Central memory CD8-positive, alpha-beta T cell (primary cell): ENCODE measurements at regions not wholly inside any gene's neighbourhood (a gene's known extent, or its start where the extent isn't known, plus 50 kb on each side); places are given as distances from the start of the nearest gene placed in this dataset.

Source experiments
- ATAC-seq: fragments of 150-1000 bp; cut with Tn5 transposase; replicated peaks from 2 replicates; pipeline ENCODE4 v1.10.0; 2022; ENCODE audit warnings: mild to moderate bottlenecking, moderate FRiP score, moderate number of reproducible peaks; ENCODE audit not compliant: poor library complexity, severe bottlenecking; ENCODE audit errors: extremely low read depth
- DNase-seq, 2 donors: peaks; one replicate each; pipeline ENCODE4 v3.0.0; 2021; ENCODE audit warnings: low spot score in 2 of 2
- H3K27ac Mint-ChIP-seq: one replicate; pipeline ENCODE4 v1.8.0; 2022; ENCODE audit warnings: low read depth, mild to moderate bottlenecking, moderate library complexity, mixed read lengths
- H3K27me3 Mint-ChIP-seq: one replicate; pipeline ENCODE4 v1.8.0; 2022; ENCODE audit warnings: mixed read lengths
- H3K36me3 Mint-ChIP-seq: one replicate; pipeline ENCODE4 v1.8.0; 2022; ENCODE audit warnings: mild to moderate bottlenecking, moderate library complexity, mixed read lengths; ENCODE audit not compliant: insufficient read depth
- H3K4me1 Mint-ChIP-seq: one replicate; pipeline ENCODE4 v1.8.0; 2022; ENCODE audit warnings: mixed read lengths
- H3K4me3 Mint-ChIP-seq: one replicate; pipeline ENCODE4 v1.8.0; 2022; ENCODE audit warnings: mild to moderate bottlenecking, moderate library complexity, mixed read lengths
- H3K9me3 Mint-ChIP-seq: one replicate; pipeline ENCODE4 v1.8.0; 2022; ENCODE audit warnings: mixed read lengths

DNA sequence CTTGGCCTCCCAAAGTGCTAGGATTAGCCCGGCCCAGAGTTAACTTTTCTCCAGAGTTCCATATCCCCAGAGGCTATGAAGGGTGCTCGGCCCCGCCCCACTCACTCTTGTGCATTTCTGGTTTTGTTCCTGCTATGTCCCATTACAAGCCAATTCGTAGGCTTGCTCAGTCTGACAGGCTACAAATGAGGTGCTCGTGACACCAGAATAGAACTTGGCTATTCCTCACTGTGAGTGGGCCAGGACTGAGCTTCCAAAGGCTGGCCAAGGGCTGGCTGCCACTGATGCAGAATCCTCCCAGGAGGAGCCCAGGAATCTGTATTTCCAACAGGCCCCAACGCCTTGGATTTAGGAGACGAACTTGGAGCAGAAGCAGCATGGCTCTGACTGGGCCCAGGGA lies 282.7 kb upstream of the C2CD4B start:
- H3K9me3 Mint-ChIP-seq, result no peaks in the 10 kb centered on the region
- no peak for ATAC-seq
- no peaks in the 10 kb centered on the region for H3K36me3 Mint-ChIP-seq
- H3K27ac Mint-ChIP-seq, result no peak overlapping the region
- no peaks in the 10 kb centered on the region for H3K4me1 Mint-ChIP-seq
- no peak overlapping the region for H3K4me3 Mint-ChIP-seq
- H3K27me3 Mint-ChIP-seq, result peaks cover 33% of the 10 kb centered on the region
- DNase-seq, result no peak

DNA sequence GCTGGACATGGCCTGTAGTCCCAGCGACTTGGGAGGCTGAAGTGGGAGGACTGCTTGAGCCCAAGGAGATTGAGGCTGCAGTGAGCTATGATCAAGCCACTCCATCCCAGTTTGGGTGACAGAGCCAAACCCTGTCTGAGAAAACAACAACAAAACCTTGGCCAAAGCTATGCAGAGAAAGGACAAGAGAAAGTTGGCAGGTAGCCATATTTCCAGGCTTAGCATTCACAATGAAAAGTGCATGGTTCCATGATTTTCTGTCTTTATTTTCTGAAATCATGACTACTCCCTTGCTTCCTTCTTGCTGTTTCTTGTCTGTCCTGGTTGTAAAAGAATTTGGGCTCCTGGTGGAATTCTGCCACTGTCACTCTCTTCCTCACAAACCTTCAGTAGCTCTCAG lies 284.6 kb upstream of the C2CD4B start:
- Mint-ChIP-seq H3K4me1 (no peaks in the 10 kb centered on the region), H3K4me3 (no peak overlapping the region), H3K27ac (no peak overlapping the region), H3K27me3 (peaks cover 37% of the 10 kb centered on the region), H3K36me3 (no peaks in the 10 kb centered on the region), H3K9me3 (no peaks in the 10 kb centered on the region)
- DNase-seq (no peak), ATAC-seq (no peak)

DNA sequence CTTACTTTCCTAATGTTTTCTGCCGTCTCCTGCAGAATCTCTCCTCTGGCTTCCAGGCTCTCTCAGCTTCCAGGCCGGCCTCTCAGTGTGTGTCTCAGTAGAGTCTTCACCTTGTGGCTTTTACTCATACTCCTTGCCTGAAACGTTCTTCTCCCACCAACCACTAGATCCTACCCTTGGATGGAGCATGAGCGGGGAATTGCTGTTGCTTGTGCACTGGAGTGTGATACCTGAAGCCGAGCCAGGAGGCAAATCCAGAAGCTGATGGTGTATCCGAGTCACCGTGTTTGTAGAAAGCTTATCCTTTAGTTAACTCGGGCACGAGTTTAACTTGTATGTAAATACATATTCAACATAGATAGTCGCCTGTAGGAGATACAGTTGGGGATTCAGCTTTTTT lies 285.0 kb upstream of the C2CD4B start:
- Mint-ChIP-seq H3K4me3 (no peak overlapping the region), H3K27ac (no peak overlapping the region)

DNA sequence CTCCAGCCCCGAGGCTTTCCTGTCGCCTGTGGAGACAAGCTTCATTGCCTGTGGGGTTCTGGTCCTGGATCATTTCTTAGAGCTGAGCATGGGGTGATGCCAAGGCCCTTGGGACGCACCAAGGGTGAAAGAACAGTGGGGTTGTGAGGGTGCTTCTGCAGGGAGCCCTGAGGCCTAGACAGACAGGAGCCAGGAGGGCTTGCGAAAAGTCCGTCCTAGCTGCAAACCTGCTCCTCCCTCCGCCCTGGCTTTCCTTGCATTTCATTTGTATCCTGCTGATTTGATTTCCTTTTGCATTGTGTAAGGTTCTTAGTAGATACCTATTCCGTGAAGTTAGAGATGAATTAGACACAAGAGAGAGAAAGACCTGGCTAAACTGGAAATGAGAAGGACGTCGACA lies 286.9 kb upstream of the C2CD4B start:
- Mint-ChIP-seq H3K4me3 (no peak overlapping the region), H3K36me3 (no peaks in the 10 kb centered on the region)
- ATAC-seq, result no peak

More for the DNA sequence above, 285.0 kb upstream of the C2CD4B start:
- no peaks in the 10 kb centered on the region for H3K36me3 Mint-ChIP-seq
- ATAC-seq, result no peak
- H3K4me1 Mint-ChIP-seq, result no peaks in the 10 kb centered on the region
- H3K27me3 Mint-ChIP-seq, result peaks cover 40% of the 10 kb centered on the region
- no peaks in the 10 kb centered on the region for H3K9me3 Mint-ChIP-seq
- DNase-seq, result no peak

DNA sequence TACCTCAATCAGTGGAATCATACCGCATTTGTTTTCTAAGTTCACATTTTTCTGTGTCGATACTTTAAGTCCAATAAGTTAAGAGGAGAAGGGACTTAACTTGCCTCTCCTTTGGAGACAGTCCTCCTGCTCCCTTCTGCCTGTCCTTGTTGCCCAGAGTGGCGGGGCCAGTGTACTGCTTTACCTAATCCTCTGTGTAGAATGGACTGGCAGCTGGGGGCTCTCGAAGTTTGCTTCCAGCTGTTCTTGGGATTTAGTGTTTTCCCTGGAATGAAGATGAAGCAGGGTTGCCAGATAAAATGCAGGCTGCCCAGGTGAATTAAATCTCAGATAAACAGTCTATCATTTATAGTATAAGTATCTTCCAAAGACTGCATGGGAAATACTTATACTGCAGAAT lies 287.6 kb upstream of the C2CD4B start:
- Mint-ChIP-seq H3K4me1 (no peaks in the 10 kb centered on the region), H3K36me3 (no peaks in the 10 kb centered on the region), H3K9me3 (no peaks in the 10 kb centered on the region), H3K27me3 (peaks cover 33% of the 10 kb centered on the region), H3K27ac (no peak overlapping the region), H3K4me3 (no peak overlapping the region)
- DNase-seq (no peak), ATAC-seq (no peak)

More for the DNA sequence above, 286.9 kb upstream of the C2CD4B start:
- DNase-seq, result no peak
- no peak overlapping the region for H3K27ac Mint-ChIP-seq
- no peaks in the 10 kb centered on the region for H3K4me1 Mint-ChIP-seq
- peaks cover 33% of the 10 kb centered on the region for H3K27me3 Mint-ChIP-seq
- H3K9me3 Mint-ChIP-seq, result no peaks in the 10 kb centered on the region

DNA sequence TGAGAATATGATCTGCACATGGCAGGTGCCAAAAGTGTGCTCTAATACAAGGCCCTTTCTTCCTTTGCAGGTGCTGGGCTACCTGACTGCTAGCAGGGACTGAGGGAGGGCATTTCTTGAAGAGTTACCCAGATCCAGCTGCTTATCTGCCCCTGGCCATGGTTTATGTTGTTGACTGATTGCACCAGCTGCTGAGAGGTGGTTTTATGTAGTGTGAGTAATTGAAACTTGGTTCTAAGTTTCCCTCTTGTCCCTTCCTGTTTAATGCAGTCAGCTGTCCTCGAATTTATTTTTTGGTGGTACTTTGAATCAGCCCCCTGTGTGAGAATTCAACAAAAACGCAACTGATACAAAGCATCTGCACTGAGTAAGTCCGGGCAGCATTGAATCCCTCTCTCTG lies 288.3 kb upstream of the C2CD4B start:
- no peaks in the 10 kb centered on the region for H3K36me3 Mint-ChIP-seq
- ATAC-seq, result no peak
- no peak for DNase-seq

DNA sequence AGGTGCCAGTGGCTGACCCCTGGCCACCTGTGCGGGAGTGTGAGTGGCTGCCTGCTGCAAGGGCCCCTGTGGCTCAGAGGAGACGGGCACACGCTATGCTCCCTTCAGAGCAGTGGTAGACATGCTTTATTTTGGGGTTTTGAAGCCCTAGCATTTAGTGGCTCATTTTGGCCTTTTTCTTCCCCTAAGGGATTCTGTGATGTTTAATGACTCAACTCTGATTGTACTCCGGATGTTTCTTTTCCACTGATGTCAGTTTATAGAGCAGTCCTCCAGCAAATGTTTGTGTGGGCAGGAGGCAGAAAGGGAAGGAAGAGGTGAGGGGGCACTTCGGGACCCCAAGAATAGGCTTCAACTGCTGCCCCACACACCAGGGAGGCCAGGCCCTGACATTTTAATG lies 288.9 kb upstream of the C2CD4B start:
- Mint-ChIP-seq H3K27me3 (peaks cover 21% of the 10 kb centered on the region), H3K4me3 (no peak overlapping the region), H3K9me3 (no peaks in the 10 kb centered on the region), H3K4me1 (no peaks in the 10 kb centered on the region), H3K27ac (no peak overlapping the region), H3K36me3 (no peaks in the 10 kb centered on the region)
- ATAC-seq (no peak), DNase-seq (no peak)

More for the DNA sequence above, 288.3 kb upstream of the C2CD4B start:
- Mint-ChIP-seq H3K27ac (no peak overlapping the region), H3K4me3 (no peak overlapping the region), H3K4me1 (no peaks in the 10 kb centered on the region), H3K27me3 (peaks cover 27% of the 10 kb centered on the region), H3K9me3 (no peaks in the 10 kb centered on the region)

DNA sequence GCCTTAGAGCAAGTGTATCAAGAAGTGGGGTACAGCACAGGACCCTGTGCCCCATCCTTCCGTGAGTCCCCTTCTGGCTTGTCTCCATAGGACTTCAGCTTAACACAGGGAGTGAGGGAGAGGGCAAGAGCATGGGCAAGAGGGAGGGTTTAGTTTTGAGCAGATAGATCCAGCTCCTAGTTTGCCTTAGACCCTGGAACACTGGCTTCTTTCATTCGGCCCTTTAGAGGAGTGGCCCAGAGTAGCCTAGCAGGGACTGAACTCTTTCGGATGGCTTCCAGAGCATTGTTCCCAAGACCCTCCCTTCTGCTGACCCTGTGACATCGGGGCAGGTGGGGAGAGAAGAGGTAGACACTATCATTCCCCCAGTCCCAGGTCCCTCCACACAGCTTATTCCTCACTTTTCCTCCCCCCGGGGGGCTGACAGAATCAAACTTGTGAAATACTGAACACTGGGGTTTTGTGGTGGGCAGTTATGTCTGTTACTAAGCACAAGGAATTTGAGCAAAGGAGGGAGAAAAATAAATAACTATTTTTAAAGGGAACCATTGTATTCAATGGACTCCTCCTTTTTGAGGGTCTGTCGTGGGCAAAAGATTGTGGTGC lies 289.6 kb upstream of the C2CD4B start:
- ATAC-seq, result no peak
- Mint-ChIP-seq H3K27ac (no peak overlapping the region), H3K4me1 (no peaks in the 10 kb centered on the region), H3K27me3 (peaks cover 14% of the 10 kb centered on the region), H3K9me3 (no peaks in the 10 kb centered on the region), H3K36me3 (no peaks in the 10 kb centered on the region), H3K4me3 (no peak overlapping the region)
- no peak for DNase-seq

DNA sequence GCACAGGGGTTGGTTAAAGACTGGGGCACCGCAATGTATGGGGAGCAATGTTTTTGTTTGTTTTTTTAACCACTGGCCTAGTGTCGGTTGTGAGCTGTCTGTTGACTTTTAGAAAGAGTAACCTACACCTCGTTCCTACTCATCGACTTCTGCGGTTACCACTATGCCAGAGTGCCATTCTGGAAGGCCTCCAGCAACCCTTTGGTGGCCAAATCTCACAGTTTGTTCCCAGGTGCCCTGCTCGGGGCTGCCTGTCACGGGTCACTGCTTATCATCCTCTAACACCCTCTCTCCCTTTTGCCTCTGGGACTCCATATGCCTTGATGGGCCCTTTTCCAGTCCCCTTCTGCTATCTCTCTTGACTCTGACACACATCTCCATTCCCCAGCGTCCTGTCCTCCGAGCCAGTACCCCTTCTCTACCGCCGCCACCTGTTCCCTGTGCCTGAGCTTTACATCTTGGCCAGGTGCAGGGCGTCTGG lies 290.4 kb upstream of the C2CD4B start:
- Mint-ChIP-seq H3K27me3 (peaks cover 7% of the 10 kb centered on the region), H3K9me3 (no peaks in the 10 kb centered on the region), H3K4me3 (no peak overlapping the region), H3K36me3 (no peaks in the 10 kb centered on the region), H3K27ac (no peak overlapping the region), H3K4me1 (no peaks in the 10 kb centered on the region)
- DNase-seq (no peak), ATAC-seq (no peak)

DNA sequence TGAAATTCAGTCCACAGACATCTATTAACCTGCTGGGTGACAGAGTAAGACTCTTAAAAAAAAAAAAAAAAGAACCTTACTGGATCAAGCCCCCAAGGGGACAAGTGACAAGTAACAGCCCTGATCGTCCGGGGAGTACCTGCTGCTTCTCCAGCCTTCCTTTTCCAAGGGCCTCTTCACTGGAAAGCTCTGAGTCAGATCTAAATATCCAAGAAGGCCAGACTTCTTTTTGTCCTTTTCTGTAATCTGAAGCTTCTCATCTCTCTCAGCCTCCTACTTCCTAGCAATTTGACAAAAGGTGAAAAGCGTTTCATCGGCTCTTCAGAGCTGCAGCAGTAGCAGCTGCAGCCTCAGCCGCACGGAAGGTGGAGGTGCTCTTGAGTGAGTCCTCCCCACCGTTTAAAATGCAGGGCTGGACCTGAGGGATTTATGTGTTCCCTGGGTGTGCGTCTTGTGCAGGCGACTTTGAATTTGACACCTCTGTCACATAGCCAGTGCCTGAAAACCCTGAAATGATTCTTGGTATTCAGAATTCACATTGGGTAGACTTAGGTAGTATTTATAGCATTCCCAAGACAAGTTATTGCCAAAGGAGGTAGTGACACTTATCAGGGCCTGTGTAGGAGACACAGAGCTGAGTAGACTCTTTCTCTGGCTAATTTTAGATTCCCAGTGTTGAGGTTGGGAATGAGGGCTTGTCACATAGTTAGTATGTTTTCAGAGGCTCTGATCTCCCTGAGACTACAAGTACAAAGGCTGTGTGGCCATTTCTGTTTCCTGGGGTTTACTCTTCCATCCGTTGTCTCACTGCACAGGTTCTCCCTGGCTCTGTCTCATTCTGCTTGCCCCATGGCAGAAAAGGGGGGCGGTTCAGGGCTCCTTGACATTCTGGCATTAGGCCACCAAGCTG lies 291.2 kb upstream of the C2CD4B start:
- DNase-seq (no peak), ATAC-seq (no peak)
- Mint-ChIP-seq H3K4me1 (no peaks in the 10 kb centered on the region), H3K27me3 (peaks cover 10% of the 10 kb centered on the region), H3K27ac (no peak overlapping the region), H3K36me3 (no peaks in the 10 kb centered on the region), H3K4me3 (no peak overlapping the region), H3K9me3 (no peaks in the 10 kb centered on the region)

DNA sequence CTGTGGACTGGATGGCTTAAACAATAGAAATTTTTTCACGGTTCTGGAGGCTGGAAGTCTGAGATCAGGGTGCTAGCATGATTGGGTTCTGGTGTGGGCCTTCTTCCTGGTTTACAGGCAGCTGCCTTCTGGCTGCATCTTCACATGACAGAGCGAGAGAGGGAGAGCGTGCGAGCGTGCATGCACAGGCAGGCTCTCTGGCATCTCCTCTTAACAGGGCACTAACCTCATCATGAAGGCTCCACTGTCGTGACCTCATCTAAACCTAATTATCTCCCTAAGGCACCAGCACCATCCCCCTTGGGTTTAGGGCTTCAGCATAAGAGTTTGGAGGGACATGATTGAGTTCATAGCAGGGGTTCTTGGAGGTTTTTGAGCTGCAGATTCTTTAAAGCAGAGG lies 292.0 kb upstream of the C2CD4B start:
- Mint-ChIP-seq H3K4me3 (no peak overlapping the region), H3K4me1 (no peaks in the 10 kb centered on the region), H3K27me3 (peaks cover 17% of the 10 kb centered on the region), H3K9me3 (no peaks in the 10 kb centered on the region), H3K27ac (no peak overlapping the region), H3K36me3 (no peaks in the 10 kb centered on the region)
- ATAC-seq, result no peak
- no peak for DNase-seq

DNA sequence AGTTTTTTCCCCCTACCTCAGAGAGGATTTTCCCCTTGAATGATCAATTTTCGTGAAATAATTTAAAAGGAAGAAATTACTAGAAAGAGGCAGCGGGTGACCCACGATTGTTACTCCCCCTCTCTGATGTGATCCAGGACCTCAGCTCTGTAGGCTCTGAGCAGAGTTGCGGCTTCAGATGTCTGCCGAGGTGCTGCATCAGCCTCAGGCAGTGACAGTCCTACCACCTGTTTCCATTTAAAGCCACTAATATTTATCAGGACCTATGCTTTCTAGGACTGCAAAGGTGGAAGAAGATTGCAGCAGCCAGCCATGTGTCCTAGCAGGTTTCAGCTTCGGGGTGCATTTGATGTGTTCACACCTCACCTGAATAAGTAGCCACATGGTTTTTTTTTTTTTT lies 294.8 kb upstream of the C2CD4B start:
- no peaks in the 10 kb centered on the region for H3K9me3 Mint-ChIP-seq
- H3K27me3 Mint-ChIP-seq, result peaks cover 27% of the 10 kb centered on the region
- H3K4me1 Mint-ChIP-seq, result no peaks in the 10 kb centered on the region
- DNase-seq, result no peak
- H3K27ac Mint-ChIP-seq, result no peak overlapping the region
- no peaks in the 10 kb centered on the region for H3K36me3 Mint-ChIP-seq
- no peak for ATAC-seq
- H3K4me3 Mint-ChIP-seq, result no peak overlapping the region

DNA sequence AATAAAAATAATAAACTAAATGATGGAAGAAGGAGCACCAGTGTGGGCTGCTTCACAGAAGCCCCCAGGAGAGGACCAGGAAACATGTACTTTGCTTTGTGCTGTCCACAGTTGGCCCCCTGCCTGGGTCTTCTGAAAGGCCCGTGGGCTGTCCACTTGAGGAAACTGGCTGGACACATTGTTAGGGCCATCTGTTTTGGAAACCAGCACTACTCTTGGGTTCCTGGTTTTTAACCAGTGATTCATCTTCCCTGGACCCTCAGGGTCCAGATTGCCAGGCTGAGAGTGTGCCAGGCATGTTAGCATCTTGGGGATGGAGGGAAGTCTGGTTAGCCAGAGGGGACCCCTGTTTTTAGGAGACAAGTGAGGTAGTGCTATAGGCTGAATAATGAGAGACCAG lies 297.2 kb upstream of the C2CD4B start:
- Mint-ChIP-seq H3K4me1 (no peaks in the 10 kb centered on the region), H3K4me3 (no peak overlapping the region), H3K36me3 (no peaks in the 10 kb centered on the region)

More for the DNA sequence above, 297.2 kb upstream of the C2CD4B start:
- DNase-seq (no peak), ATAC-seq (no peak)
- Mint-ChIP-seq H3K27ac (no peak overlapping the region), H3K9me3 (no peaks in the 10 kb centered on the region), H3K27me3 (peaks cover 51% of the 10 kb centered on the region)
